ENCODE measurements at regions not wholly inside any gene's neighbourhood (a gene's known extent, or its start where the extent isn't known, plus 50 kb on each side); places are given as distances from the start of the nearest gene placed in this dataset.

GRCh38 chr22:49508561-49508960 lies 319.1 kb downstream of the BRD1 start:
- DNase-seq = no peak

GRCh38 chr22:49507607-49508292 lies 319.9 kb downstream of the BRD1 start:
- no peak for DNase-seq

GRCh38 chr22:49506010-49506400 lies 321.7 kb downstream of the BRD1 start:
- no peak for DNase-seq

GRCh38 chr22:49505337-49506009 lies 322.2 kb downstream of the BRD1 start:
- DNase-seq = no peak

- no peak for DNase-seq
Measured at GRCh38 chr22:49503896-49504521, 323.7 kb downstream of the BRD1 start.

GRCh38 chr22:49503321-49503720 lies 324.4 kb downstream of the BRD1 start:
- DNase-seq = no peak

GRCh38 chr22:49502126-49502826 lies 325.4 kb downstream of the BRD1 start:
- DNase-seq = no peak

GRCh38 chr22:49500942-49501395 lies 326.7 kb downstream of the BRD1 start:
- no peak for DNase-seq

- no peak for DNase-seq
Measured at GRCh38 chr22:49500076-49500460, 327.6 kb downstream of the BRD1 start.

- no peak for DNase-seq
Measured at GRCh38 chr22:49499433-49500075, 328.1 kb downstream of the BRD1 start.

- DNase-seq = no peak
Measured at GRCh38 chr22:49497266-49497665, 330.4 kb downstream of the BRD1 start.

GRCh38 chr22:49494555-49494954 lies 333.1 kb downstream of the BRD1 start:
- DNase-seq = no peak

GRCh38 chr22:49492741-49493251 lies 334.9 kb downstream of the BRD1 start:
- DNase-seq = no peak

- no peak for DNase-seq
Measured at GRCh38 chr22:49492308-49492707, 335.4 kb downstream of the BRD1 start.

- no peak for DNase-seq
Measured at GRCh38 chr22:49491726-49492125, 335.9 kb downstream of the BRD1 start.

GRCh38 chr22:49491221-49491635 lies 336.4 kb downstream of the BRD1 start:
- no peak for DNase-seq

GRCh38 chr22:49490692-49491091 lies 337.0 kb downstream of the BRD1 start:
- DNase-seq = no peak

GRCh38 chr22:49489821-49490220 lies 337.9 kb downstream of the BRD1 start:
- DNase-seq = no peak

GRCh38 chr22:49488943-49489342 lies 338.7 kb downstream of the BRD1 start:
- no peak for DNase-seq

- DNase-seq = no peak
Measured at GRCh38 chr22:49487950-49488349, 339.7 kb downstream of the BRD1 start.

- DNase-seq = no peak
Measured at GRCh38 chr22:49486225-49486624, 341.4 kb downstream of the BRD1 start.

GRCh38 chr22:49483946-49484345 lies 343.7 kb downstream of the BRD1 start:
- no peak for DNase-seq
